ENCODE measurements at regions not wholly inside any gene's neighbourhood (a gene's known extent, or its start where the extent isn't known, plus 50 kb on each side); places are given as distances from the start of the nearest gene placed in this dataset.

DNA sequence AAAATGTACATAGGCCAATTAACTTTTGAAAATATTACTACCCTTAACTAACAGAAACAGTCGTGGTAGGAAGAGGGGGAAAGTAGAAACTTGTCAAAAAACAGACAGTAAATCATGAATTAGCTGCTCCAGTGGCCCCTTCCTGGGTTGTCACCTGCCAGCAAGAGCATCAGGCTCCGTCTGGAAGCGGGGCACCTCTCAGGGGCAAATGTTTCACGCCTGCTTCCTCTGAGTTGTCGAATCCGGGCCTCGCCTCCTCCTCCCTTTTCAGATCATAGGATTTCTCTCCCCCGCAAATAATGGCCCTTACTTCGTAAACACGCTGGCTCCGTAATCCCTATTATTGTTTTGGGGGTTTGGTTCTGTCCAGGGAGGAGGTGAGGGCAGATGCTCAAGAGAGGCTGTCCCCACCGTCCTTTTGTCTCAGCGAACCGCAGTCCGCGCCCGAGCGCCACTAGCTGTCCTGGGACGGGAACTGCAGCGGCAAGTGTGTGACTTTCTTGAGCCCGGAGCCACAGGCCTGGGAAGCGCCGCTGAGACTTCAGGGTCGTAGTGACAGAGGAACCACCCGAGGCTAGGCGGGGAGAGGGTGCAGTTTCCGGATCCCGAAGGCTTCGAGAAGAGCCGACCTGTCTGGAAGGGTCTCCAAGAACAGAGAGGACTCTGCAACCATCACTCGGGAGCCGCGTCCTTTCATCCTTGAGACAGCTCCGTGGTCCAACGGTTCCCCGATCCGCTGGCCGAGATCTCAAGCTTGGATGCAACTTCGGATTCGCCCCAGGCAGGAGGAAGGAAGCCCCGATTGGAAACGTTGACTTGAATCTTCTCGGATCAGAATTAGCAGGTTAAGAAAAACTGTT lies 214.5 kb upstream of the ZNF184 start:
- no peak for TF ChIP-seq ZNF8 (CRISPR knock-in tag; IDR thresholded peaks at IDR 0.05)
- TF ChIP-seq, protein P1, sequence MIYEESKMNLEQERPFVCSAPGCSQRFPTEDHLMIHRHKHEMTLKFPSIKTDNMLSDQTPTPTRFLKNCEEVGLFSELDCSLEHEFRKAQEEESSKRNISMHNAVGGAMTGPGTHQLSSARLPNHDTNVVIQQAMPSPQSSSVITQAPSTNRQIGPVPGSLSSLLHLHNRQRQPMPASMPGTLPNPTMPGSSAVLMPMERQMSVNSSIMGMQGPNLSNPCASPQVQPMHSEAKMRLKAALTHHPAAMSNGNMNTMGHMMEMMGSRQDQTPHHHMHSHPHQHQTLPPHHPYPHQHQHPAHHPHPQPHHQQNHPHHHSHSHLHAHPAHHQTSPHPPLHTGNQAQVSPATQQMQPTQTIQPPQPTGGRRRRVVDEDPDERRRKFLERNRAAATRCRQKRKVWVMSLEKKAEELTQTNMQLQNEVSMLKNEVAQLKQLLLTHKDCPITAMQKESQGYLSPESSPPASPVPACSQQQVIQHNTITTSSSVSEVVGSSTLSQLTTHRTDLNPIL (CRISPR knock-in tag; IDR thresholded peaks at IDR 0.05; ENCODE audit: low read depth): no peak
- no peak for TF ChIP-seq ZFP30 (CRISPR knock-in tag; IDR thresholded peaks at IDR 0.05)
- TF ChIP-seq ESRRG (CRISPR knock-in tag; IDR thresholded peaks at IDR 0.05): no peak
- no peak for TF ChIP-seq ZNF70 (CRISPR knock-in tag; IDR thresholded peaks at IDR 0.05)
- TF ChIP-seq ZNF565 (CRISPR knock-in tag; conservative IDR thresholded peaks at IDR 0.05; ENCODE audit: low read depth): no peak
- TF ChIP-seq ZFP3 (CRISPR knock-in tag; IDR thresholded peaks at IDR 0.05): no peak
- no peak for TF ChIP-seq SNAI2 (CRISPR knock-in tag; IDR thresholded peaks at IDR 0.05)
- no peak for TF ChIP-seq TCF4 (CRISPR knock-in tag; IDR thresholded peaks at IDR 0.05; ENCODE audit: borderline replicate concordance)
- no peak for TF ChIP-seq OSR1 (CRISPR knock-in tag; IDR thresholded peaks at IDR 0.05)
